ENCODE measurements at regions not wholly inside any gene's neighbourhood (a gene's known extent, or its start where the extent isn't known, plus 50 kb on each side); places are given as distances from the start of the nearest gene placed in this dataset.

DNA sequence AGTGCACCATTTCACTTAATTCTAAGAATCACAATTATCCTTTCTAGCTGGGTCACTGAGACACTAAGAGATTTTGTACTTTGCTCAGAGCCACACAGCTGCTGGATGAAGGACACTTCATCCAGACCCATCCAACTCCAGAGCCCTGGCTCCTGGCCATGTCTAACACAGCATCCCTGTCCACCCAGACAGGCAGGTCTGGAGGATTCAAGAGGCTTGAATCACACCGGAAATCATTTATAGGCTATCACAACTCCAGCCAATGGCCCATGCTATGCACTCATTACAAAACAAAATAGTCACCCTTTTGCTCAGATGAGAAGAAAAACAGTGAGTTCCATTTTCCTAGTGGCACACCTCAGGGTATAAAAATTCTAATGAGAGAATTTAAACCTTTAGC is 198.2 kb upstream of the LMCD1 start:
- TF ChIP-seq POLR2A (IDR thresholded peaks at IDR 0.05; ENCODE audit: low read depth, low read length) (no peak), PAX5 (IDR thresholded peaks at IDR 0.05; ENCODE audit: insufficient read depth, low read length, severe bottlenecking) (no peak), POU2F2 (IDR thresholded peaks at IDR 0.05; ENCODE audit: low read depth, low read length) (no peak), TAF1 (IDR thresholded peaks at IDR 0.05; ENCODE audit: low read depth, low read length) (no peak), POLR2AphosphoS5 (IDR thresholded peaks at IDR 0.05; ENCODE audit: low read depth, low read length) (no peak), SPI1 (IDR thresholded peaks at IDR 0.05; ENCODE audit: low read depth, low read length) (no peak)

Data from GM12891 (cell line).